Rectal smooth muscle tissue (tissue), 1 donor: ENCODE measurements at regions not wholly inside any gene's neighbourhood (a gene's known extent, or its start where the extent isn't known, plus 50 kb on each side); places are given as distances from the start of the nearest gene placed in this dataset.
"Not testable (repeated sequence)": the region's sequence is repeated elsewhere in the genome, so short reads cannot be mapped to it uniquely, and the experiment has no call there.

ENCODE experiments used
- H3K27ac ChIP-seq: one replicate; pipeline ENCODE4 v1.7.0; 2013; ENCODE audit warnings: low read depth, low read length, inconsistent platforms
- H3K27me3 ChIP-seq: one replicate; pipeline ENCODE4 v1.7.0; 2013; ENCODE audit warnings: low read length; ENCODE audit not compliant: control insufficient read depth, insufficient read depth
- H3K36me3 ChIP-seq: one replicate; pipeline ENCODE4 v1.7.0; 2013; ENCODE audit warnings: low read length; ENCODE audit not compliant: control insufficient read depth, insufficient read depth
- H3K4me1 ChIP-seq: one replicate; pipeline ENCODE4 v1.7.0; 2013; ENCODE audit warnings: low read length; ENCODE audit not compliant: control insufficient read depth, insufficient read depth
- H3K4me3 ChIP-seq: one replicate; pipeline ENCODE4 v1.7.0; 2013; ENCODE audit warnings: low read length
- H3K9ac ChIP-seq: one replicate; pipeline ENCODE4 v1.7.0; 2013; ENCODE audit warnings: low read length

- no peak overlapping the region for H3K9ac ChIP-seq
- H3K4me3 ChIP-seq: no peak overlapping the region
- H3K27me3 ChIP-seq: no peaks in the 10 kb centered on the region
- H3K4me1 ChIP-seq: peaks cover 17% of the 10 kb centered on the region
- no peak overlapping the region for H3K27ac ChIP-seq
- H3K36me3 ChIP-seq: no peaks in the 10 kb centered on the region
Observed at GRCh38 chr15:70379938-70380883, 282.5 kb upstream of the TLE3 start.

DNA sequence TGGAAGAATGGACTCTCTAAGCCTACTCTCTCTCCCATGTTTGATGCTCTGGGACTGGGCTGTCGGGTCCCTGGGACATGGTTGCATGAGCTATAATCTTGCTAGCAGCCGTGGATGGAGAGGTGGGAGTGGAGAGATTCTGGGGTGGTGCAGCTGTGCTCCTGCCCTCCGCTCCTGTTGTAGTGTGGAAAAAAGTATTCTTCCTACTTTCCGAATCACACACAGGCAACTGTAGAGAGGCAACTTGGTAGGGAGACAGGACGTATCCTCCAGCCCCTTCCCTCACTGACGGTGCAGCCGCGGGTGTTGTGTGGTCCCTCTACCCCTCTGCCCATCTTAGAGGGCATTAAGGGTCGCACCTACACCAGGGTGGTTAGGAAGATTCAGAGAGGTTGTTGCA lies 281.4 kb upstream of the TLE3 start:
- Histone ChIP-seq H3K27me3 (no peaks in the 10 kb centered on the region), H3K27ac (no peak overlapping the region)

DNA sequence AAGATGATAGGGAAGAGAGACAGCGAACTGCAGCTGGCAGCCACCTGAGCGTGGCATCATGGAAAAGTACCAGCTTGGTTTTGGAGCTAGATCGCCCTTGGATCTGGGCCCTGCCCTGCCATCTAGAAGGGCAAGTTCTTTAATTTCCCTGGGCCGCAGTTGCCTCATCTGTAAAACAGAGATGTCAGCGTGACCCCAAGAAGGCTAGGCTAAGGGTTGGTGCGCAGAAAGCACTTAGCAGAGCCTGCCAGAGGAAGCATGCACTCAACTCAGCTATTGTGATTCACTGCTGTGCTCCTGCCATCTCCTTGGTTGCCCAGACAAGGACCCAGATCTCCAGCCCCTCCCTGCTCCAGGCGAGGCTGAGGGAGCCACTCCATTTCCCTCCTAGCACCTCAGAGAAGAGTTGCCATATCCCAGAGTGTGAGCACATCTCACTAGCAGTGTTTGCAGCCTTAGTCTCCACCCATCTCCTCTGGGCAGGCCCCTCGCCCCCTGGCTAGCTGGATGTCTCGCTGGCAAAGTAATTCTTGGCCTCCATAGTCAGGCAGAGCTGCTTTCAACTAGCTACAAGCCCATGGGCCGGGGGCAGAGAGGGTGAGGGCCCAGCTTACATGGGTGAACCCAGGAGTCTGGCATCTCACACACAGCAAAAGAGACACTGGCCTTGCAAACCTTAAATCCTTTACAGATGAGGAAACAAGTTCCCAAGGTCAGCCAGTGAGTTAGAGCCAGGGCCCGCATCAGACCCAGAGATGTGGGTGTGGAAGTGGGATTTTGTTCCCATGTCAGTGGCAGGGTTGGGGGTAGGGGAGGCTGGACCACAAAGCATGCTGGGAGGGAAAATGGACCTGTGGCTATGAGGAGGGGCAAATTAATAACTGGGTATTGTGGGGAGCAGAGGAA lies 280.7 kb upstream of the TLE3 start:
- Histone ChIP-seq H3K4me1 (peaks cover 17% of the 10 kb centered on the region), H3K27me3 (no peaks in the 10 kb centered on the region), H3K27ac (peak overlapping the region; percentile 2), H3K4me3 (no peak overlapping the region), H3K9ac (no peak overlapping the region), H3K36me3 (no peaks in the 10 kb centered on the region)

More for the DNA sequence above, 281.4 kb upstream of the TLE3 start:
- no peaks in the 10 kb centered on the region for H3K36me3 ChIP-seq
- H3K4me1 ChIP-seq: peaks cover 17% of the 10 kb centered on the region
- H3K9ac ChIP-seq: no peak overlapping the region
- no peak overlapping the region for H3K4me3 ChIP-seq

GRCh38 chr15:70376929-70377691 lies 279.4 kb upstream of the TLE3 start:
- no peak overlapping the region for H3K4me3 ChIP-seq
- H3K27me3 ChIP-seq: no peaks in the 10 kb centered on the region
- peak overlapping the region; percentile 81 for H3K27ac ChIP-seq
- H3K9ac ChIP-seq: no peak overlapping the region
- H3K36me3 ChIP-seq: no peaks in the 10 kb centered on the region
- peaks cover 17% of the 10 kb centered on the region for H3K4me1 ChIP-seq

DNA sequence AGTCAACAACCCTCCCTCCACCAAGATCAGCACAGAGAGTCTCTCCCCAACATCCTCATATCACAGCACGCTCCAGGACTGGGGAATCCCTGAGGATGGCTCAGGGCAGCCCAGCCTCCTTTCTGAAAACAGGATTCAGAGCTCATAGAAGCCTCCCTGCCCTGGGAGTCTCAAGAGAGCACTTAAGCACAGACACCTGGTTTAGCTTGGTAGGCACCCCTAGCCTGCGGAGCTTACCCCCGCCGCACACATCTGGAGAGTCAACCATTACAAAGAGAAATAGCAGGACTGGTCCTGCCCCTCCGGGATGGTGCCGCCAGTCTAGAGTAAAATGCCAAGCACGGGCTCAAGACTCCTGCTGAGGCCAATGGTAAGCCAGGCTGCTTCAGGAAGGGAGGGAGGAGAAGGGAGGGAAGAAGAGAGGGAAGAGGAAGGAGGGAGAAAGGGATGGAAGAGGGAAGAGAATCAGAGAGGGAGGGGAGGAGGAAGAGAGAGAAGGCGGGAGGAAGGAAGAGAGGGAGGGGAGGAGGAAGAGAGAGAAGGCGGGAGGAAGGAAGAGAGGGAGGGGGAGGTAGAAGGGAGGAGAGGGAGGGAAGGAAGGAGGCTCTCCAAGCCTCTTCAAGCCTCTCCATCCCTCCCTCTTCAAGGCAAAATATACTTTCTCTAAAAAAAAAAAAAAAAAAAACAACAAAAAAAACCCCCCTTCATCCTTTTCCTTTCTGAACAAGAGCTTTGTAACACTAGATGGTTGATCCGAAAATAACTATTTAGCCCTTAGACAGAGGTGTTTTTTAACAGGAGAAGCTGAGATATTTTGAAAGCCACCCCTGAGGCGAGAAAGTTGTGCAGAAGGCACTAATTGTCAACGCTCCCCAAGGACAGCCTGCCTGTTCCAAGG lies 278.6 kb upstream of the TLE3 start:
- Histone ChIP-seq H3K4me1 (peaks cover 17% of the 10 kb centered on the region), H3K4me3 (no peak overlapping the region), H3K27ac (peak overlapping the region; percentile 81), H3K27me3 (no peaks in the 10 kb centered on the region), H3K9ac (no peak overlapping the region), H3K36me3 (no peaks in the 10 kb centered on the region)

GRCh38 chr15:70375586-70375985 lies 277.9 kb upstream of the TLE3 start:
- Histone ChIP-seq H3K4me3 (no peak overlapping the region), H3K9ac (no peak overlapping the region), H3K27ac (no peak overlapping the region), H3K36me3 (no peaks in the 10 kb centered on the region), H3K27me3 (no peaks in the 10 kb centered on the region), H3K4me1 (peaks cover 17% of the 10 kb centered on the region)

DNA sequence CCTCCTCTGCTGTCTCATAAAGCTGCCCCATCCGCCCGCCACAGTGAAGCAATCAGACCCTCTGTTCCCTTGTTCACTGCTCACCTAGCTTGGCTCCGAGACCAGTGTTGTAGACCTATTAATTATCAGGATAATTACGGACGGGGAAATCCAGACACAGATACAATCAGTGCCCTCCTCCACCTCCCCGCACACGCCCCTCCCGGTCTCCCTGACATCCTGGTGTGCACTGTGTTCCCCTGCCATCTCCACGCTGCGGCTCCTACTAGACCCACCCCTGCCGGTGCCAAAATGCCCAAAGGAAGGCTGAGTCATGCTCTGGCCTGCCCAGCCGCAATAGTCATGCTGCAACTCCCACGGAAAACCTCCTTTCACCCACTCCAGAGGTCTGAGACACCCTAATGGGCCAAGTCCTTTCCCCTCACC lies 277.3 kb upstream of the TLE3 start:
- Histone ChIP-seq H3K27me3 (no peaks in the 10 kb centered on the region), H3K9ac (no peak overlapping the region), H3K4me1 (peaks cover 17% of the 10 kb centered on the region), H3K4me3 (no peak overlapping the region), H3K27ac (no peak overlapping the region), H3K36me3 (no peaks in the 10 kb centered on the region)

DNA sequence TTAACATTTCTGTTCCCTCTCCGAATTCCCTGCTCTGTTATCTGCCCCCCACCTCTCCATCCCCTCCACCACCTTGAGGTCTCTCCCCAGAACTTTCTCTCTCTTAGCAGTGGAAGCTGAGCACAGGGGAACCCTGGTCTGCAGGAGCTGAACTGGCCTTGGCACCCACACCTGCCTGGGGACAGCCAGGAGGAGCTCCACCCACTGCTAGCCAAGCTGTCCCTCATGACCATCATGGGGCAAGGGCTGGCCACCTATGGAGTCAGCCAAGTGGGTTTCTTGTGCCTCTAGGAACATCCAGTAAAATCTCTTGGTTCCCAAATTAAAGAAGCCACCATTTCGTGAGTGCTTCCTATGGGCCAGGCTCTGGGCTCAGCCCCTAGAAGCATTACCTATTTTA lies 276.4 kb upstream of the TLE3 start:
- Histone ChIP-seq H3K9ac (no peak overlapping the region), H3K4me1 (peaks cover 17% of the 10 kb centered on the region), H3K36me3 (no peaks in the 10 kb centered on the region), H3K27me3 (no peaks in the 10 kb centered on the region), H3K4me3 (no peak overlapping the region), H3K27ac (no peak overlapping the region)

- peaks cover 16% of the 10 kb centered on the region for H3K4me1 ChIP-seq
- H3K27me3 ChIP-seq, H3K36me3 ChIP-seq, H3K4me3 ChIP-seq, H3K9ac ChIP-seq, H3K27ac ChIP-seq: not testable (repeated sequence)
Observed at GRCh38 chr15:70373439-70373838, 275.7 kb upstream of the TLE3 start.

GRCh38 chr15:70367913-70368705 lies 270.4 kb upstream of the TLE3 start:
- H3K27me3 ChIP-seq, H3K4me1 ChIP-seq, H3K9ac ChIP-seq, H3K36me3 ChIP-seq, H3K27ac ChIP-seq, H3K4me3 ChIP-seq: not testable (repeated sequence)

DNA sequence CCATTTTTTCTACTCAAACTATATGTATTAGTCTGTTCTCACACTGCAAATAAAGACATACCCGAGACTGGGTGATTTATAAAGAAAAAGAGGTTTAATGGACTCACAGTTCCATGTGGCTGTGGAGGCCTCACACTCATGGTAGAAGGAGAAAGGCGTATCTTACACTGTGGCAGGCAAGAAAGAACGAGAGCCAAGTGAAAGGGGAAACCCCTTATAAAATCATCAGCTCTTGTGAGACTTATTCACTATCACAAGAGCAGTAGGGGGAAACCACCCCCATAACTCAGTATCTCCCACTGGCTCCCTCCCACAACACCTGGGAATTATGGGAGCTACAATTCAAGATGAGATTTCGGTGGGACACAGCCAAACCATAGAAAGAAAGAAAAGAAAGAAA lies 266.3 kb upstream of the TLE3 start:
- not testable (repeated sequence) for H3K4me1 ChIP-seq

More for the DNA sequence above, 266.3 kb upstream of the TLE3 start:
- not testable (repeated sequence) for H3K4me3 ChIP-seq, H3K36me3 ChIP-seq, H3K27ac ChIP-seq, H3K27me3 ChIP-seq, H3K9ac ChIP-seq
